ENCODE measurements at regions not wholly inside any gene's neighbourhood (a gene's known extent, or its start where the extent isn't known, plus 50 kb on each side); places are given as distances from the start of the nearest gene placed in this dataset.

DNA sequence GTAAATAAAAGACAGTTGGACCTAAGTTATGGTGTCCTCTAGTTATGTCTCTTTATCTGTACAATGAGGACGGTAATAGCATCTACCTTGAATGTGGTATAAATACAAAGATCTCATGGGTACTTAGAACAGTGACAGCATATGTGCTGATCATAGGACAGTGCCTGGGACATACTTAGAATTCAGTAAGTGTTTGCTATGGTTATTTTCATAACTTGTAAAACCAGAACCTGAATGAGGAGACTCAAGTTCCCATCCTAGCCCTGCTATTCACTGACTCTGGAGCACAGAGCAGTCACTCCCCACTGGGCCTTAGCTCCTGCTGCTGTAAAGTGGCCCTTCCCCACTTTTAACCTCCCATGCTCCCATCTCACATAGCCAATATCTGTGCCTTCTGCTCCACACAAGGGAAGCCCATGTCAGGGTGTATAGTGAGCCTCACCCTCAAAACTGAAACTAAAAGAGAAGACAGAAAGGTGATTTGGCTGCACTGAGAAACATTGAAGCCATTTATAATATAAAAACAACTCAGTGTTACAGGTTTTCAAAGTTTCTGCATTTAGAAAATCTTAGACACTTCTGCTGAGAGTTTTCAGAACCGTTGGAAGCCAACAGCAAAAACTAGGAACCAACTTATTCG is 225.4 kb upstream of the UBE2E2 start:
- TF ChIP-seq ZNF396 (CRISPR knock-in tag; IDR thresholded peaks at IDR 0.05; ENCODE audit: borderline replicate concordance) (no peak), CTCF (IDR thresholded peaks at IDR 0.05) (no peak), MAX (CRISPR knock-in tag; IDR thresholded peaks at IDR 0.05) (no peak), CREB1 (CRISPR knock-in tag; IDR thresholded peaks at IDR 0.05) (no peak), ZNF121 (CRISPR knock-in tag; IDR thresholded peaks at IDR 0.05) (no peak), ZNF263 (CRISPR knock-in tag; IDR thresholded peaks at IDR 0.05; ENCODE audit: low read depth) (no peak), SMAD3 (CRISPR knock-in tag; IDR thresholded peaks at IDR 0.05; ENCODE audit: borderline replicate concordance) (no peak), OVOL2 (CRISPR knock-in tag; IDR thresholded peaks at IDR 0.05; ENCODE audit: borderline replicate concordance) (no peak), FOXJ3 (CRISPR knock-in tag; IDR thresholded peaks at IDR 0.05; ENCODE audit: borderline replicate concordance) (no peak)
- TF ChIP-seq, protein P1, sequence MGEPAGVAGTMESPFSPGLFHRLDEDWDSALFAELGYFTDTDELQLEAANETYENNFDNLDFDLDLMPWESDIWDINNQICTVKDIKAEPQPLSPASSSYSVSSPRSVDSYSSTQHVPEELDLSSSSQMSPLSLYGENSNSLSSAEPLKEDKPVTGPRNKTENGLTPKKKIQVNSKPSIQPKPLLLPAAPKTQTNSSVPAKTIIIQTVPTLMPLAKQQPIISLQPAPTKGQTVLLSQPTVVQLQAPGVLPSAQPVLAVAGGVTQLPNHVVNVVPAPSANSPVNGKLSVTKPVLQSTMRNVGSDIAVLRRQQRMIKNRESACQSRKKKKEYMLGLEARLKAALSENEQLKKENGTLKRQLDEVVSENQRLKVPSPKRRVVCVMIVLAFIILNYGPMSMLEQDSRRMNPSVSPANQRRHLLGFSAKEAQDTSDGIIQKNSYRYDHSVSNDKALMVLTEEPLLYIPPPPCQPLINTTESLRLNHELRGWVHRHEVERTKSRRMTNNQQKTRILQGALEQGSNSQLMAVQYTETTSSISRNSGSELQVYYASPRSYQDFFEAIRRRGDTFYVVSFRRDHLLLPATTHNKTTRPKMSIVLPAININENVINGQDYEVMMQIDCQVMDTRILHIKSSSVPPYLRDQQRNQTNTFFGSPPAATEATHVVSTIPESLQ (CRISPR knock-in tag; IDR thresholded peaks at IDR 0.05) = no peak

Measured in WTC11 (cell line).